Common myeloid progenitor, CD34-positive (primary cell): ENCODE measurements at regions not wholly inside any gene's neighbourhood (a gene's known extent, or its start where the extent isn't known, plus 50 kb on each side); places are given as distances from the start of the nearest gene placed in this dataset.
A peak's percentile ranks its signal among the peaks of the same experiment; 100 is the strongest.

Source experiments
- CTCF ChIA-PET: fragments of 350-600 bp; sonication (Branson Sonifier 250); formaldehyde crosslinking; loops from one replicate; lab custom pipeline; 2021; ENCODE audit warnings: antibody characterized with exemption; lab: Charles Lee
- POLR2A ChIA-PET: fragments of 350-600 bp; sonication (Branson Sonifier 250); formaldehyde crosslinking; loops from one replicate; lab custom pipeline; 2021; ENCODE audit warnings: antibody characterized with exemption; lab: Charles Lee
- DNase-seq, 3 donors: peaks; one replicate each; pipeline versions ENCODE4 v3.0.0 to v3.0.0-alpha.2; 2013
- H3K27ac ChIP-seq, 2 experiments: 1 replicate in 1 of 2; 2 replicates in 1 of 2; pipeline ENCODE4 v1.7.0; 2013; ENCODE audit warnings: inconsistent platforms in 2 of 2, low read length in 2 of 2, mild to moderate bottlenecking in 2 of 2, low read depth in 1 of 2, moderate library complexity in 1 of 2; ENCODE audit not compliant: severe bottlenecking in 2 of 2, insufficient read depth in 1 of 2, poor library complexity in 1 of 2
- H3K27me3 ChIP-seq, 5 experiments: replicated peaks in 2 of 5; 1 replicate in 3 of 5; 2 replicates in 2 of 5; pipeline versions ENCODE4 v1.6.1 to v1.7.0; 2013; ENCODE audit warnings: low read length in 4 of 5, mild to moderate bottlenecking in 2 of 5, moderate library complexity in 2 of 5, inconsistent platforms in 1 of 5; ENCODE audit not compliant: insufficient read depth in 5 of 5, control insufficient read depth in 4 of 5
- H3K36me3 ChIP-seq, 4 experiments: 1 replicate in 2 of 4; 2 replicates in 2 of 4; pipeline versions ENCODE4 v1.6.1 to v1.7.0; 2013; ENCODE audit warnings: low read length in 3 of 4, control low read depth in 1 of 4, mild to moderate bottlenecking in 1 of 4; ENCODE audit not compliant: control insufficient read depth in 4 of 4, insufficient read depth in 4 of 4
- H3K4me1 ChIP-seq, 4 experiments: 1 replicate in 3 of 4; 2 replicates in 1 of 4; pipeline versions ENCODE4 v1.6.1 to v1.7.1; 2013; ENCODE audit warnings: low read length in 3 of 4, mild to moderate bottlenecking in 3 of 4, control low read depth in 1 of 4, inconsistent platforms in 1 of 4, moderate library complexity in 1 of 4; ENCODE audit not compliant: control insufficient read depth in 4 of 4, insufficient read depth in 4 of 4; ENCODE audit errors: control extremely low read depth in 1 of 4
- H3K4me3 ChIP-seq, 7 experiments: 1 replicate in 4 of 7; 2 replicates in 3 of 7; pipeline versions ENCODE4 v1.5.1 to v1.7.0; 2013; ENCODE audit warnings: mild to moderate bottlenecking in 7 of 7, low read length in 6 of 7, moderate library complexity in 6 of 7, inconsistent platforms in 2 of 7, low read depth in 2 of 7, control low read depth in 1 of 7; ENCODE audit not compliant: insufficient read depth in 4 of 7, control insufficient read depth in 1 of 7; ENCODE audit errors: extremely low read depth in 1 of 7
- H3K9me3 ChIP-seq, 5 experiments: 1 replicate in 4 of 5; 2 replicates in 1 of 5; pipeline versions ENCODE4 v1.6.1 to v1.7.1; 2013; ENCODE audit warnings: low read length in 4 of 5, mild to moderate bottlenecking in 2 of 5, inconsistent platforms in 1 of 5, low read depth in 1 of 5, moderate library complexity in 1 of 5; ENCODE audit not compliant: control insufficient read depth in 4 of 5, insufficient read depth in 2 of 5; ENCODE audit errors: control extremely low read depth in 1 of 5
- WGBS: methylation state at CpG from one replicate; pipeline ENCODE4 v1.1.5; 2013; ENCODE audit not compliant: insufficient coverage; 5-methylcytosine and 5-hydroxymethylcytosine counted together

- ChIA-PET CTCF (no interaction called here), POLR2A (no interaction called here)
- H3K27me3 ChIP-seq, result peaks cover 0 to 7% (median 1%) of the 10 kb centered on the region in 5 experiments
- H3K9me3 ChIP-seq, result no peaks in the 10 kb centered on the region
- no peak overlapping the region for H3K4me3 ChIP-seq
- no peak for DNase-seq
- no peak overlapping the region for H3K27ac ChIP-seq
- WGBS, result 92% methylated on average over 8 of the region's 8 CpGs
- no peaks in the 10 kb centered on the region for H3K4me1 ChIP-seq
- no peaks in the 10 kb centered on the region for H3K36me3 ChIP-seq
Measured at GRCh38 chr20:22389836-22390542, 194.4 kb downstream of the FOXA2 start.

DNA sequence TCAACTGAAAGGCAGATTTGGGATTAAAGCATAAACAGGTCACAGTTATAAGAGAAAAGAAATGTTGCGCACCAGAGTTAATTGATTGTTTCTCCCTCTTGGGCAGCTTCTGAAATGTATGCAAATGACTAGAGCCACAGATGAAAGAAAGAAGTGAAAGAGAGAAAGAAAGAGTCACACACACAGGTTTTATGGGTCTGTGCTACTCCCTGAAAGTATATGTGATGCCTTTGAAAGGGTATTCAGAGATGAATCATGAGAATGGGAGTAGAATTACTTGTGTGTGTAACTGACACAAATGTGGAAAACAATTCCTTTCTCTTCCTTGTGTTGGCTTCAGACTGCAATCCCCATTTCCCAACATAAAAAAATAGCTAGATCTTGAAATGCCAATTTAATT is 196.9 kb downstream of the FOXA2 start:
- DNase-seq, result no peak

GRCh38 chr20:22386306-22386623 is 198.1 kb downstream of the FOXA2 start:
- H3K9me3 ChIP-seq, result no peaks in the 10 kb centered on the region
- H3K27ac ChIP-seq, result no peak overlapping the region
- peaks cover 0 to 6% (median 1%) of the 10 kb centered on the region in 4 experiments for H3K4me1 ChIP-seq
- no peak overlapping the region for H3K4me3 ChIP-seq
- DNase-seq, result no peak
- H3K36me3 ChIP-seq, result no peaks in the 10 kb centered on the region
- WGBS, result 78% methylated on average over 1 of the region's 3 CpGs
- ChIA-PET POLR2A (no interaction called here), CTCF (no interaction called here)
- H3K27me3 ChIP-seq, result peaks cover 0 to 3% (median 0%) of the 10 kb centered on the region in 5 experiments

More for the DNA sequence above, 196.9 kb downstream of the FOXA2 start:
- WGBS, result 100% methylated on average over 1 of the region's 1 CpG
- Histone ChIP-seq H3K4me3 (no peak overlapping the region), H3K4me1 (peaks cover 0 to 2% (median 0%) of the 10 kb centered on the region in 4 experiments), H3K27me3 (peaks cover 0 to 3% (median 0%) of the 10 kb centered on the region in 5 experiments), H3K9me3 (no peaks in the 10 kb centered on the region), H3K27ac (no peak overlapping the region), H3K36me3 (no peaks in the 10 kb centered on the region)
- ChIA-PET CTCF (interaction anchor here (1.1 kb wide), 1 partner anchor 47 kb away, joined by 3 read pairs; no protein-coding TSS in a partner anchor), POLR2A (no interaction called here)

DNA sequence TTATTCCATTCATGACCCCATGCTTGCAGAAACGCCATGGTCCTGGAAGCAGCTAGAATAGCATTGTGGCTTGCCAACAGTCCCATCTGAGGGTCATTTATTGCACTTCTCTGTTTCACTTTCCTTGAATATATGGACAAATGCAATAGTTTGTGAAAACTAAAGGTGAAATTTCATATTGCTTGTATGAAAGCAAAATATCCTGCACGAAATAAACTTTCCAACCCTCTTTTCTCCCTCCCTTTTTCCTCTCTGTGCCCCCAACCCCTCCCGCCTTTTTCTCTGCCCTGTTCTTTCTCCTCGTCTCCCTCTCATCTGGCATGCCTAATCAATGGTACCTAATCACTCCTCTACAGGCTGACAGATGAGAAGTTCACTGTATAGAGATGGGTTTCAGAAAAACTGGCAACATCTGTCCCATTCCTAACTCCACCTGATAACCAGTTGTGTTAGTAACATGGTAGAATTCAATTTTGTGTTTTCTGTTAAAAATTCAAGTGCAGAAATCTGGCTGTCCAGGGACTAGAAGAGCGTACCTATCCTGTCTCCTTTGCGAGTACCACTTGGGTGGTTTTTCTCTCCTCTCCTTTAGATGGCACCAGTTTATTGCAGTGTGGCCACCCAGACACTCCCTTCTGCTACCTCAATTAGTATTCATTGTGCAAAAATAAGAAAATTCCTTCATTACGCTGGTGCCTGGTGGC is 198.6 kb downstream of the FOXA2 start:
- POLR2A ChIA-PET, result no interaction called here
- Histone ChIP-seq H3K27me3 (peaks cover 0 to 3% (median 0%) of the 10 kb centered on the region in 5 experiments), H3K4me3 (no peak overlapping the region), H3K36me3 (no peaks in the 10 kb centered on the region), H3K27ac (no peak overlapping the region), H3K9me3 (no peaks in the 10 kb centered on the region), H3K4me1 (peaks cover 0 to 6% (median 1%) of the 10 kb centered on the region in 4 experiments)
- CTCF ChIA-PET, result no interaction called here
- WGBS, result 91% methylated on average over 4 of the region's 7 CpGs
- peak in 1 of 3 donors; percentile 12 for DNase-seq

- no peak for DNase-seq
- WGBS, result 93% methylated on average over 3 of the region's 3 CpGs
- no peaks in the 10 kb centered on the region for H3K9me3 ChIP-seq
- POLR2A ChIA-PET, result no interaction called here
- CTCF ChIA-PET, result no interaction called here
- H3K27me3 ChIP-seq, result no peaks in the 10 kb centered on the region
- no peak overlapping the region for H3K27ac ChIP-seq
- no peak overlapping the region for H3K4me3 ChIP-seq
- no peaks in the 10 kb centered on the region for H3K36me3 ChIP-seq
- peaks cover 0 to 6% (median 1%) of the 10 kb centered on the region in 4 experiments for H3K4me1 ChIP-seq
Measured at GRCh38 chr20:22384978-22385377, 199.4 kb downstream of the FOXA2 start.

DNA sequence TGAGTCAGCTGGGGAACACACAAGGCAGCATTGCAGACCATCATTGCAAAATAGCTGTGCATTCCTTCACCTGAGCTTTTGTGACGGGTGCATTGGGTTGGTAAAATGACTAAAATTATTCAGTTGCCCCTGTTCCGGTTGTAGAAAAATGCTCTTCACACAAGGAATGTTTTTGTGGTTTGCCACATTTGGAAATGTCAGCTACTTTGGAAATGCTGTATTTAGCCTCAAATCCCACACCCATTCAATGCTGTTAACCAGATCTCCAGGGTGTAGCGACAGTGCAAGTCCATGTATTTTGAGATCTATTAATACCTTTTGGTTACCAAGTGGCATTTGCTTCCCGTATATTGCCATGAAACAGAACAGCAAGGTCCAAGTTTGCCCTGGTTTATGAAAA is 201.2 kb downstream of the FOXA2 start:
- no peak overlapping the region for H3K4me3 ChIP-seq
- 96% methylated on average over 4 of the region's 4 CpGs for WGBS
- DNase-seq, result no peak
- H3K27ac ChIP-seq, result no peak overlapping the region
- no peaks in the 10 kb centered on the region for H3K27me3 ChIP-seq
- POLR2A ChIA-PET, result no interaction called here
- H3K4me1 ChIP-seq, result peaks cover 0 to 9% (median 1%) of the 10 kb centered on the region in 4 experiments
- no peaks in the 10 kb centered on the region for H3K36me3 ChIP-seq
- no peaks in the 10 kb centered on the region for H3K9me3 ChIP-seq
- CTCF ChIA-PET, result interaction anchor here (1.2 to 1.5 kb wide), 2 partner anchors 11 to 44 kb away, joined by 3 to 4 read pairs; no protein-coding TSS in a partner anchor

DNA sequence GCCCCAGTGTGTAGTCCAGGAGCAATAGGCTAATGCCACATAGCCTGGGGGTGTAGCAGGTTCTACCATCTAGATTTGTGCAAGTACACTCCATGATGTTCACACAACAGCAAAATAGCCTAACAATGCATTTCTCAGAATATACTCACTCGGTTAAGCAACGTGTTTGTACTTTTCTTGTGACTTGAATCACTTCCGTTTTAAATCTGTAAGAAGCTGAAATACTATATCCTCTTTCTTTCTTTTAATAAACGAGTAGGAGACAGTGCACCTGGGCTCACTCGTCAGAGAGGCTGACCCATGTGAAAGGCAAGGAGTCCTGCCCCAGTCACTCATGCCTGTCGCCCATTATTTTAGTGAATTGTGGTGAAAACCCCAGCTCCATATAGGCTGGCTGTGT is 201.6 kb downstream of the FOXA2 start:
- H3K4me3 ChIP-seq, result no peak overlapping the region
- DNase-seq, result no peak
- WGBS, result 82% methylated on average over 2 of the region's 6 CpGs
- H3K27me3 ChIP-seq, result no peaks in the 10 kb centered on the region
- H3K27ac ChIP-seq, result no peak overlapping the region
- H3K36me3 ChIP-seq, result no peaks in the 10 kb centered on the region
- H3K9me3 ChIP-seq, result no peaks in the 10 kb centered on the region
- H3K4me1 ChIP-seq, result peaks cover 0 to 9% (median 1%) of the 10 kb centered on the region in 4 experiments
- CTCF ChIA-PET, result interaction anchor here (1.2 to 1.5 kb wide), 2 partner anchors 11 to 44 kb away, joined by 3 to 4 read pairs; no protein-coding TSS in a partner anchor
- POLR2A ChIA-PET, result no interaction called here
